Skeletal muscle satellite cell (primary cell): ENCODE measurements at regions not wholly inside any gene's neighbourhood (a gene's known extent, or its start where the extent isn't known, plus 50 kb on each side); places are given as distances from the start of the nearest gene placed in this dataset.

Experiments used
- H3K27me3 ChIP-seq: 2 replicates; pipeline ENCODE4 v1.7.0; 2013; ENCODE audit warnings: low read length; ENCODE audit not compliant: control insufficient read depth, insufficient read depth
- H3K36me3 ChIP-seq: 2 replicates; pipeline ENCODE4 v1.7.0; 2013; ENCODE audit warnings: mild to moderate bottlenecking, control low read depth, low read length; ENCODE audit not compliant: insufficient read depth
- H3K4me1 ChIP-seq: 2 replicates; pipeline ENCODE4 v1.7.0; 2013; ENCODE audit warnings: low read length; ENCODE audit not compliant: control insufficient read depth, insufficient read depth
- H3K4me2 ChIP-seq: 2 replicates; pipeline ENCODE4 v1.7.0; 2013; ENCODE audit warnings: mild to moderate bottlenecking, low read length
- H3K4me3 ChIP-seq: 2 replicates; pipeline ENCODE4 v1.7.0; 2013; ENCODE audit warnings: low read length
- H3K9ac ChIP-seq: 2 replicates; pipeline ENCODE4 v1.7.0; 2013; ENCODE audit warnings: mild to moderate bottlenecking, low read depth, low read length, moderate library complexity
- H3K9me3 ChIP-seq: replicated peaks from 2 replicates; pipeline ENCODE4 v1.7.0; 2013; ENCODE audit warnings: mild to moderate bottlenecking, control low read depth, low read length

DNA sequence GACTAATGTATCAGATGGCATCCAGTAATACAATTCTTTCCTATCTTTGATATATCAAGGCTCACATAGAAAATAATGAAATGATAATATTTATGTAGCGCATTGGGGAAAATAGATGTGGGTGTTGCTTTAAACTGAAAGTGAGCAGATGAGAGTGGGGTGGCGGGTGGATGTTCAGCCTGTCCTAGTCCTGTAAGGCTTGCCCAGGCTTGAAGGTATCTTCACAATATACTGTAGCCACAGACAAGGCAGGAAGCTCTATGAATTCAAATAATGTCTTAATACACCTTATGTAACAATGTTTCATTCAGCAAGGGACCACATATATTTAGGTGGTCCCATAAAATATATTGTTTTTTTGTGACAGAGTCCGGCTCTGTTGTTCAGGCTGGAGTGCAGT lies 334.9 kb upstream of the NAALADL2 start:
- Histone ChIP-seq H3K4me1 (no peaks in the 10 kb centered on the region), H3K4me2 (no peak overlapping the region), H3K36me3 (no peaks in the 10 kb centered on the region)

DNA sequence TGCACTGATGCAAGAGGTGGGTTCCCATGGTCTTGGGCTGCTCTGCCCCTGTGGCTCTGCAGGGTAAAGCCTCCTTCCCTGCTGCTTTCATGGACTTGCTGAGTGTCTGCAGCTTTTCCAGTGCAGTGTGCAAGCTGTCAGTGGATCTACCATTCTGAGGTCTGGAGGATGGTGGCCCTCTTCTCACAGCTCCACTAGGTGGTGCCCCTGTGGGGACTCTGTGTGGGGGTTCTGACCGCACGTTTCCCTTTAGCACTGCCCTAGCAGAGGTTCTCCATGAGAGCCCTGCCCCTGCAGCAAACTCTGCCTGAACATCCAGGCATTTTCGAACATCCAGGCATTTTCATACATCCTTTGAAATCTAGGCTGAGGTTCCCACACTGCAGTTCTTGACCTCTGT lies 329.8 kb upstream of the NAALADL2 start:
- Histone ChIP-seq H3K9ac (no peak overlapping the region), H3K27me3 (no peaks in the 10 kb centered on the region), H3K4me3 (no peak overlapping the region), H3K4me2 (no peak overlapping the region), H3K4me1 (peaks cover 8% of the 10 kb centered on the region), H3K9me3 (no peaks in the 10 kb centered on the region), H3K36me3 (no peaks in the 10 kb centered on the region)

More for the DNA sequence above, 334.9 kb upstream of the NAALADL2 start:
- Histone ChIP-seq H3K4me3 (no peak overlapping the region), H3K9me3 (no peaks in the 10 kb centered on the region), H3K27me3 (no peaks in the 10 kb centered on the region), H3K9ac (no peak overlapping the region)

DNA sequence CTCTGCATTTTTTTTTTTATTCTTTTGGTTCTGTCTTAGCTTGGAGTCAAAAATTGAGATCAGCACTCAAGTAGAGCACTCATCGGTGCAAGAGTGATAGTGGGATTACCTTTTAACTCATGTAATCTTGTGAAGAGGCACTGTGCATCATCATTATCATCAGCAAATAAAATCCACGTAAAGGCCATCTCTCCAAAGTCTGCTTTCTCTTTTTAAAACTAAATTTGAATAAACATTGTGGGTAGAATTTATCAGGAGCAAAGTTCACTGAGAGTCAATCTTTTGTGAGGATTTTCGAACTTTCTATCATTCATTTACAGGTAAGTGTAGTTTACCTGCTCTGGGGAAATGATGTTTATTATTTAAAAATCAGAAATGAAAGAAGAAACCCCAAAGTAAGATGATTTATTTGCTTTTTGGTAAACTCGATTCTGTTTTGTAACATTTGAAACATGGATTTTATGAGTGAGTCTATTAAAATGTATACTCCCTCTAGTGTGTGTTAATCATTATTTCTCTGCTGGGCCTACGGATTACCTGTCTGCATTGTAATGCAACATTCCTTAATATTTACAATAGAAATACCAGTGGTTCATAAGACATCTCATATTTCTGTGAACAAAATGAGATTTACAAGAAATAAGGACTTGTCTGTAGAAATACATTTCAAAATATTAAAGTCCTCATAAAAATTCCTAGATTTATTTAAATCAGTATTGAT lies 327.7 kb upstream of the NAALADL2 start:
- Histone ChIP-seq H3K4me2 (no peak overlapping the region), H3K36me3 (no peaks in the 10 kb centered on the region), H3K4me3 (no peak overlapping the region), H3K9me3 (no peaks in the 10 kb centered on the region), H3K27me3 (no peaks in the 10 kb centered on the region), H3K4me1 (peaks cover 8% of the 10 kb centered on the region), H3K9ac (no peak overlapping the region)

DNA sequence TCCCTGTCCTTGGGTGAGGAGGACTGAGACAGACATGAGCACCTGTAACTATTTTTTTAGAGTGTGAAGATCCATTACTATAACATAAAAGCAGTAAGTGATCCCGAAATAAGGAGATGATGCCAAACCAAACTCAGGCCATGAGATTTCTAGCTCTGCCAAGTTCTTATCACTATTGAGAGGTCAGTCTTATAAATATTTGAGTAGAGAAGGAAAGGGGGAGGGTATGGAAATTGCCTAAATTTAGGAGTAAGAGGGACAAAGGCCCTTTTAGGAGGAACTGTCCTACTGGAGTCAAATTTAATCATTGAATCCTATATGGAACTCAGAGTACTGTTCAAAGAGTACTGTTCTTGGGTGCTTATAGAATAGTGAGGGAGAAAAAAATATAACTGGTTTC lies 326.9 kb upstream of the NAALADL2 start:
- Histone ChIP-seq H3K9me3 (no peaks in the 10 kb centered on the region), H3K4me3 (no peak overlapping the region), H3K4me1 (peaks cover 8% of the 10 kb centered on the region), H3K36me3 (no peaks in the 10 kb centered on the region), H3K27me3 (no peaks in the 10 kb centered on the region), H3K9ac (no peak overlapping the region), H3K4me2 (no peak overlapping the region)

DNA sequence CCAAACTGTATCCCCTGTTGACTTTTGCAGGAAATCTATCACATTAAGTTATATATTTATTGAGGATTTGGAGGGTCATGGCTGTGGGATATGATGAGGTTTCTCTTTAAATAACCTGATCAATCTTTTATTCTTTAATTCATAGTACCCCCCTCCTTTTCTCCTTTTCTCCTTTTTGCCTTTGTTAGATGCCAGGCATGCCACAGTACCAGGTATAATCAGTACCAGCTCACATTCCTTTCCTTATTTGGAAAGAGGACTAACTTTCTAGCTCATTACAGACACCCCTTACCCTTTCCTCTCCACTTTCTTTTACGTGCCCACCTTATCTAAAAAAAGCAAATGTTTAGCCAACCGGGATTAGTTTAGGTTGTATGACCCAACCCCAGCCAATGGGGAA lies 326.4 kb upstream of the NAALADL2 start:
- no peaks in the 10 kb centered on the region for H3K27me3 ChIP-seq
- no peak overlapping the region for H3K9ac ChIP-seq
- no peaks in the 10 kb centered on the region for H3K36me3 ChIP-seq
- H3K9me3 ChIP-seq = no peaks in the 10 kb centered on the region
- H3K4me2 ChIP-seq = no peak overlapping the region
- no peak overlapping the region for H3K4me3 ChIP-seq
- H3K4me1 ChIP-seq = peaks cover 8% of the 10 kb centered on the region

DNA sequence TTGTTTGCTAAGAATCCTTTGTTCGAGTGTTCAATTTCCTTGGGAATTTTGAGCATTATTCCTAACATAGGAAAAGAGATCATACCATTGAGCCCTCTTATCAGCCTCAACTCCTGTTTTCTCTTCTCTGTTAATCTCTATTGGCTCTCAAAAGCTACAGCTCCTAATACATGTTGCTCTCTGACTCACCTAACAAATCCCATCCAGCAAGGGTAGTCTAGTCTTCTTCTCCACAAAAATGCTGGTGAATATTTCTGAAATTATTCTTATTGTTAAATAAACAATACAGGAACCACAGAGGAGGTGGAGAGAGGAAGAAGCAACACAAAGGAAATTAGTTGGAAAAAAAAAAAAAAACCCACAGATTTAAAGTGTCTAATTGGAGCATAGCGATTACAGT lies 325.8 kb upstream of the NAALADL2 start:
- Histone ChIP-seq H3K9me3 (no peaks in the 10 kb centered on the region), H3K9ac (no peak overlapping the region), H3K4me3 (no peak overlapping the region), H3K4me2 (peak overlapping the region; percentile 11), H3K27me3 (no peaks in the 10 kb centered on the region), H3K4me1 (peaks cover 8% of the 10 kb centered on the region), H3K36me3 (no peaks in the 10 kb centered on the region)

DNA sequence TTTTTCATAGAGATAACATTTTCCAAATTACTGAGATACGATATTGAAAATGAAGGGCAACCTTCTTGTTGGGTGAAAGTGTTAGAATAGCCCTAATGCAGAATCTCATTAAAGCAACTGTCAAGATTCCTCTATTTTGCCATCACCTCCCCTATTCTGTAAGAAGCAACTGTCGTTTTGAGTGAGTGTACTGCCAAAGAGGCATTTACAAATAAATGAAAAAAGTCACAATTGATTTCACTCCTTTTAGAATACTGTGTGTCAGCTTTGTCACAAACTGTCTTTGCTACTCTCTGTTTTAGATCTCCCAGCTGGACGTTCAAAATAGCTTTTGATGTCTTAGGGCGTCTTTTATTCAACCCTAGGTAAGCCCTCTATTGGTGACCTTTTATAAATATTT lies 322.8 kb upstream of the NAALADL2 start:
- Histone ChIP-seq H3K9ac (no peak overlapping the region), H3K4me3 (no peak overlapping the region), H3K4me2 (no peak overlapping the region)

DNA sequence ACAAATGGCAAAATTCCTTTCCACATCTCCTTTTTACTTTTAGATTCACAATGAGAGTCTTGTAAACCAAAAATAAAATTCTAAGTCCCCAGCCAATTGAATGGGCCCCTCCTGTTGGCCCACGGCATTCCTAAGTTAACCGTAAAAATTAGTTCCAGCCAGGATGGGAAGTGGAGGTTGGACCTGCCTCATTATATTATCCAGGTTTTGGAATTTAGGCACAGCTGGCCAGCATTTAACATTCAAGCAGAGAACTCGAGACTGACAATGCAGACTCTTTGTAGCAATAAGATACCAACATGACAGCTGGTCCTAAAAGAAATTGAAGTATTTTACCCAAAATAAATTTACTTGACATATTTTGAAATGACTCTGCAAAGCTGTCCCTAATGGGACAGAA lies 321.0 kb upstream of the NAALADL2 start:
- no peak overlapping the region for H3K4me3 ChIP-seq
- no peaks in the 10 kb centered on the region for H3K27me3 ChIP-seq
- H3K4me1 ChIP-seq = peaks cover 5% of the 10 kb centered on the region
- H3K9ac ChIP-seq = no peak overlapping the region
- no peaks in the 10 kb centered on the region for H3K36me3 ChIP-seq
- no peaks in the 10 kb centered on the region for H3K9me3 ChIP-seq
- no peak overlapping the region for H3K4me2 ChIP-seq

More for the DNA sequence above, 322.8 kb upstream of the NAALADL2 start:
- peaks cover 8% of the 10 kb centered on the region for H3K4me1 ChIP-seq
- H3K27me3 ChIP-seq = no peaks in the 10 kb centered on the region
- no peaks in the 10 kb centered on the region for H3K36me3 ChIP-seq
- no peaks in the 10 kb centered on the region for H3K9me3 ChIP-seq

DNA sequence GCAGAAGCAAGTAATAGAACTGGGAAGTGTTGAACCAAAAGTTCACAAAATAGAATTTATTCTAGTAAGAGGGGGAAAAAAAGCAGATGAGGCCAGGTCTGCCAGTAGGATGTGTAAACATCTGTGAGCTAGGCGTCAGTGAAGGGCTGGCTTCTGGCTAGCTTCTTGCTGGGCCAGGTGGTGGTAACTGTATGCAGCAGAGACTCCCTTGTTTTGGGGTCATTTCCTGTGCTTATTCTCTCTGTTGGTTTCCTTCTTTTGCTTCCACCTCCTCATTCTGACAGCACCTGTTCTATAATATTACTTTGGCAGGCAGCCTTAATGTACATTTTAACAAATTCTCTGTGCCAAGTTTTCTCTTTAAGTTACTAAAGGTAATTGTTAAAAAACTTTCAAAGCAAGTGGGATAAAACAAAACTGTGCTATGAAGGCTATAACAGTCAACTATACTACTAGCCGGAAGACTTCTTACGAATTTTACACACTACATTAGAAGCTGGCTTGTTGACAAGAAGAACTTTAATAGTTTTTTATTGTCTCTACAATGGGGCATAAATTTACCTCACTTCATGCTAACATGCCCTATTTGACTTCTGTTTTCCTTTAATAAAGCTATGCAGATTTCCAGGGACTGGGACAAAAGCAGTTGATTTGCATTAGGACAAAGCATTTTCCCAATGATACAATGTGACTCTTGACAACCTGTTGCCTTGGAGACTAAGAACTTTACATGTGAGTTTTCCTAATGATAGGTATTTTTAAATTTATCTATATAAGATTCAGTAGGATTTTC lies 318.8 kb upstream of the NAALADL2 start:
- Histone ChIP-seq H3K4me1 (no peaks in the 10 kb centered on the region), H3K27me3 (no peaks in the 10 kb centered on the region), H3K36me3 (no peaks in the 10 kb centered on the region), H3K4me3 (no peak overlapping the region), H3K4me2 (no peak overlapping the region), H3K9ac (no peak overlapping the region), H3K9me3 (no peaks in the 10 kb centered on the region)

DNA sequence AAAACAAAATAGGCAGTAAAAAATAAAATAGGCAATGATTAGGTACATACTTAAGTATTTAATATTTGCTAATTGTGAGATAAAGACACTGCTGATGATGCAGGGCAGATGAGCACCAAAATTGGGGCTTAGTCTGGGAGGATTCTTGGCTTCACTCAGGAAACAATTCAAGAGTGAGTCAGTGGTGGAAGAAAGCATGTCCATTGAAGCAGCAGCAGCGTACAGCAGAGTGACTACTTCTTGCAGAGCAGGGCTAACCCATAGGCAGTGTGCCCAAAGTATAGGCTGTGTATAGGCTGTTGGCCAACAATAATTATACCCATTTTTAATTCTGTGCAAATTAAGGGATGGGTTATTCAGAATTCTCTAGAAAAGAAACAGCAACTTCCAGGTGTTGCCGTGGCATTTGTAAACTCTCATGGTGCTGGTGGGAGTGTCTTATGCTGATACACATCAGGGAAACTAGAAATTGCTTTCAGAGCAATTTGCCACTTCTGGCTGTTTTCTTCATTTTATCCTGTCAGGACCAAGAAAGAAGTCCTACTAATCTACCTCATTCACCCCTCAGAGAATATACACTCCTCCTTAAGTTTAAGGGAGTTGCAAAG lies 317.3 kb upstream of the NAALADL2 start:
- no peaks in the 10 kb centered on the region for H3K4me1 ChIP-seq
- H3K9ac ChIP-seq = no peak overlapping the region
- H3K9me3 ChIP-seq = no peaks in the 10 kb centered on the region
- no peaks in the 10 kb centered on the region for H3K27me3 ChIP-seq
- no peak overlapping the region for H3K4me2 ChIP-seq
- no peaks in the 10 kb centered on the region for H3K36me3 ChIP-seq
- H3K4me3 ChIP-seq = no peak overlapping the region

DNA sequence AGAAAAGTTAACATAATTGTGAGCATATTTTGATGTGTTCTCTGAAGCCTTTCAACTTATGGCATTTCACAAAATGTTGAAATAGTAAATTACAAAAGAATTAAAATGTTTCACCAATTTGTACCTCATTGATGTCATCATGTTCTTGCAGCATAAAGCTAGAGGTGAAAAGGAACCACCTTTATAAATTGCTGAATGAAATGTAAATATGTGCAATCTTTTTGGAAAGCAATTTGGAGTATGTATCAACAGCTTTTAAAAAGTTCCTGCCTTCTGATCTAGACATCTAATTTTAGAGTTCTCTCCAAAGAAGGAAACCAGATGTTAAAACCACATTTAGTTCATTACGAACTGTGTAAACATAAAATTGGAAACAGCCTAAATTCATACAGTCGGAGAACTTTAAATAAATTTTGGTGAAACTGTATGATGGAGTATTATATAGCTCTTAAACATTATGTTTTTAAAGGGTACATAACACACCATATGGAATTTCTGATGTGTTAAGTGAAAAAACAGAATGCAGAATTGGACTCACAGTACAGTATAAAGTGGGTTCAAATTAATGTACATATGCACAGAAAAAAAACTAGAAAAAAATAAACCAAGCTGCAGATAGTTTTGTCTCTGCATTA lies 311.2 kb upstream of the NAALADL2 start:
- no peaks in the 10 kb centered on the region for H3K27me3 ChIP-seq
- H3K36me3 ChIP-seq = no peaks in the 10 kb centered on the region
- no peak overlapping the region for H3K4me2 ChIP-seq
- H3K4me3 ChIP-seq = no peak overlapping the region
- no peak overlapping the region for H3K9ac ChIP-seq
- no peaks in the 10 kb centered on the region for H3K9me3 ChIP-seq
- no peaks in the 10 kb centered on the region for H3K4me1 ChIP-seq
